Smooth muscle cell (in vitro differentiated cells): ENCODE measurements at regions not wholly inside any gene's neighbourhood (a gene's known extent, or its start where the extent isn't known, plus 50 kb on each side); places are given as distances from the start of the nearest gene placed in this dataset.
A peak's percentile ranks its signal among the peaks of the same experiment; 100 is the strongest.

Experiments
- DNase-seq: peaks from one replicate; lab custom pipeline; 2025; ENCODE audit not compliant: unreplicated experiment; lab: John Stamatoyannopoulos, UW
- H2AFZ ChIP-seq: fragments of 200-600 bp; sonication (generic); 2 replicates; pipeline ENCODE4 v1.6.0; 2016; ENCODE audit warnings: antibody characterized with exemption, low read depth, mild to moderate bottlenecking
- H3F3A ChIP-seq: fragments of 200-600 bp; sonication (generic); 2 replicates; pipeline ENCODE4 v1.6.0; 2017; ENCODE audit warnings: antibody characterized with exemption, low read depth
- H3K27ac ChIP-seq: fragments of 200-600 bp; sonication (generic); 2 replicates; pipeline ENCODE4 v1.5.1; 2016; ENCODE audit warnings: low read depth, mild to moderate bottlenecking
- H3K27me3 ChIP-seq: fragments of 200-600 bp; sonication (generic); 2 replicates; pipeline ENCODE4 v1.6.1; 2016; ENCODE audit warnings: low read depth, mild to moderate bottlenecking
- H3K36me3 ChIP-seq: fragments of 200-600 bp; sonication (generic); 2 replicates; pipeline ENCODE4 v1.5.1; 2016; ENCODE audit warnings: low read depth
- H3K4me1 ChIP-seq: fragments of 200-600 bp; sonication (generic); 2 replicates; pipeline ENCODE4 v1.5.1; 2016; ENCODE audit warnings: low read depth
- H3K4me2 ChIP-seq: fragments of 200-600 bp; sonication (generic); 2 replicates; pipeline ENCODE4 v1.6.0; 2016; ENCODE audit warnings: mild to moderate bottlenecking
- H3K4me3 ChIP-seq: fragments of 200-600 bp; sonication (generic); 2 replicates; pipeline ENCODE4 v1.5.1; 2016; ENCODE audit warnings: mild to moderate bottlenecking
- H3K79me2 ChIP-seq: fragments of 200-600 bp; sonication (generic); 2 replicates; pipeline ENCODE4 v1.6.0; 2016; ENCODE audit warnings: low read depth, mild to moderate bottlenecking
- H3K9ac ChIP-seq: fragments of 200-600 bp; sonication (generic); 2 replicates; pipeline ENCODE4 v1.6.0; 2016; ENCODE audit warnings: low read depth
- H3K9me3 ChIP-seq: fragments of 200-600 bp; sonication (generic); replicated peaks from 2 replicates; pipeline ENCODE4 v1.5.1; 2016; ENCODE audit warnings: low read depth
- H4K20me1 ChIP-seq: fragments of 200-600 bp; sonication (generic); 2 replicates; pipeline ENCODE4 v1.6.0; 2016; ENCODE audit warnings: low read depth
- WGBS: methylation state at CpG from one replicate; pipeline ENCODE4 v1.1.7; 2016; ENCODE audit warnings: low lambda C conversion rate; 5-methylcytosine and 5-hydroxymethylcytosine counted together
- TF ChIP-seq, protein P1 (sequence below): fragments of 200-600 bp; sonication (generic); IDR thresholded peaks from 2 replicates; pipeline ENCODE4 v1.5.1; 2017; ENCODE audit warnings: borderline replicate concordance, mild to moderate bottlenecking, antibody characterized with exemption; ENCODE audit not compliant: insufficient read depth, poor library complexity, severe bottlenecking

DNA sequence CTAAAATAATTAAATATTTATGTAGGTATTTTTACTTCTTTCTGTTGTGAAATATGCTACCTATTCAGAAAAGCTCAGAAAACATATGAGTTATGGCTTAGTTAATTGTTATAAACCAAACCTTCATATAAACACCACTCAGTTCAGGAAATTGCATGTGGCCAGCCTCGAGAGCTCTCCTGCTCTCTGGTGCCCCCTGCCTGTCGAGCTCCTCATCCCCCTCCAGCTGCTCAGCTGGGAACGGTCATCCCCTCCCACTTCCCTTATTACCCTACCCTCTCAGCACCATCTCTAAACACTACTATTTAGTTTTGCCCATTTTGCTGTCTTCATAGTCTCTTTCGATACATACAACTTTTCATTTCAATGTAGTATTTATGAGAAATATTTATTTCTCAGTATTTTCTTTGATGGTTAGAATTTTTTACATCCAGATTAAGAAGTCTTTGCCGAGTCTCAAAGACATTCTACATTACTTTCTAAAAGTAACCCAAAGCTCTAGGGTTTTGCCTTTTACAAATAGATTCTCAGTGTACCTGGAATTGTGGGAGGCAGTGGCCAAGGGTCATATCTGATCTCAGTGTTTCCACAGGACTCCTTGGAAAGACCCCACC, 51.2 kb upstream of the SEMA4D start:
- H3K9me3 ChIP-seq, result peaks cover 3% of the 10 kb centered on the region
- H3F3A ChIP-seq, result no peaks in the 10 kb centered on the region
- H3K9ac ChIP-seq, result no peak overlapping the region
- H3K27me3 ChIP-seq, result no peaks in the 10 kb centered on the region
- no peak overlapping the region for H3K4me2 ChIP-seq
- no peak overlapping the region for H3K4me3 ChIP-seq
- 31% methylated on average over 5 of the region's 5 CpGs for WGBS
- no peaks in the 10 kb centered on the region for H3K79me2 ChIP-seq
- peak; percentile 17 for DNase-seq
- H3K4me1 ChIP-seq, result no peaks in the 10 kb centered on the region
- H3K36me3 ChIP-seq, result no peaks in the 10 kb centered on the region
- no peaks in the 10 kb centered on the region for H4K20me1 ChIP-seq
- H3K27ac ChIP-seq, result no peak overlapping the region
- TF ChIP-seq, protein P1, sequence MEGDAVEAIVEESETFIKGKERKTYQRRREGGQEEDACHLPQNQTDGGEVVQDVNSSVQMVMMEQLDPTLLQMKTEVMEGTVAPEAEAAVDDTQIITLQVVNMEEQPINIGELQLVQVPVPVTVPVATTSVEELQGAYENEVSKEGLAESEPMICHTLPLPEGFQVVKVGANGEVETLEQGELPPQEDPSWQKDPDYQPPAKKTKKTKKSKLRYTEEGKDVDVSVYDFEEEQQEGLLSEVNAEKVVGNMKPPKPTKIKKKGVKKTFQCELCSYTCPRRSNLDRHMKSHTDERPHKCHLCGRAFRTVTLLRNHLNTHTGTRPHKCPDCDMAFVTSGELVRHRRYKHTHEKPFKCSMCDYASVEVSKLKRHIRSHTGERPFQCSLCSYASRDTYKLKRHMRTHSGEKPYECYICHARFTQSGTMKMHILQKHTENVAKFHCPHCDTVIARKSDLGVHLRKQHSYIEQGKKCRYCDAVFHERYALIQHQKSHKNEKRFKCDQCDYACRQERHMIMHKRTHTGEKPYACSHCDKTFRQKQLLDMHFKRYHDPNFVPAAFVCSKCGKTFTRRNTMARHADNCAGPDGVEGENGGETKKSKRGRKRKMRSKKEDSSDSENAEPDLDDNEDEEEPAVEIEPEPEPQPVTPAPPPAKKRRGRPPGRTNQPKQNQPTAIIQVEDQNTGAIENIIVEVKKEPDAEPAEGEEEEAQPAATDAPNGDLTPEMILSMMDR, result peak; percentile 94
- H2AFZ ChIP-seq, result no peak overlapping the region

DNA sequence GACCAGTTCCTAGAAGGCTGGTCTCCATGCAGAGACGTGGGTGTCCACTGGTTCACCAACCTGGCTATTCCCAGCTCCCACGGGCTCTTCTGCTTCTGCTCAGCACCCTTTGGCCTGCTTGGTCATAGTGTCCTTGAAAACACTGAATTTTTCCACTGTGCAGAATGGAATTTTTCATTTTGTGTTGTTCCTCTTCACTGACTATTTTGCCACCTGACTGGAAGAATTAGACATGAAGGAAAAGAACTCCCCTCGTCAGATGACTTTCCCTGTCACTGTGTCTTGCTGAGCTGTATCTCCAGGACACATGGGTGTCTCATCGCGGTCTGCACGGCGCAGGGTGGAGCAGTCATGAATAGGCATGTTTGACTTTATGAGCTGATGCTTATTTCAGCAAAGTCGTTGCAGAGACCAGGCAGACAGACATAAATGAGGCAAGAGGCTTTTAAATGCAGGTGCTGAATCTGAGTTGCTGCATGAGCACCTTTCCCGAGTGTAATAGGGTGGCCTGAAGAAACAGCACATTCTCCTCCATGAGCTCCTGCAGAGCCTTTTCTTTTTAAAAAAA, 50.2 kb upstream of the SEMA4D start:
- DNase-seq, result no peak
- Histone ChIP-seq H4K20me1 (no peaks in the 10 kb centered on the region), H3F3A (no peaks in the 10 kb centered on the region), H3K9me3 (peaks cover 3% of the 10 kb centered on the region), H2AFZ (no peak overlapping the region), H3K27ac (no peak overlapping the region), H3K4me1 (no peaks in the 10 kb centered on the region), H3K4me2 (no peak overlapping the region), H3K4me3 (no peak overlapping the region), H3K36me3 (no peaks in the 10 kb centered on the region), H3K27me3 (no peaks in the 10 kb centered on the region), H3K79me2 (no peaks in the 10 kb centered on the region), H3K9ac (no peak overlapping the region)
- WGBS, result 88% methylated on average over 9 of the region's 9 CpGs
- TF ChIP-seq, protein P1, result no peak
